Stimulated activated CD4-positive, alpha-beta T cell treated with anti-CD3 and anti-CD28 coated beads, Interleukin-1b, Interleukin-23, amount 100 ng/mL, for 1 hour (primary cell): ENCODE measurements at regions not wholly inside any gene's neighbourhood (a gene's known extent, or its start where the extent isn't known, plus 50 kb on each side); places are given as distances from the start of the nearest gene placed in this dataset.
"Not testable (repeated sequence)": the region's sequence is repeated elsewhere in the genome, so short reads cannot be mapped to it uniquely, and the experiment has no call there.

Experiments used
- DNase-seq, 2 donors: peaks; one replicate each; pipeline ENCODE4 v3.0.0-alpha.2; 2020; ENCODE audit warnings: low read depth in 2 of 2

GRCh38 chr16:10272250-10272854 lies 90.1 kb upstream of the GRIN2A start:
- DNase-seq: not testable (repeated sequence)

- DNase-seq: not testable (repeated sequence)
Observed at GRCh38 chr16:10275214-10275996, 93.2 kb upstream of the GRIN2A start.

- no peak for DNase-seq
Observed at GRCh38 chr16:10277597-10277996, 95.4 kb upstream of the GRIN2A start.

GRCh38 chr16:10280262-10281170 lies 98.3 kb upstream of the GRIN2A start:
- DNase-seq: no peak

- no peak for DNase-seq
Observed at GRCh38 chr16:10282367-10282766, 100.1 kb upstream of the GRIN2A start.

- DNase-seq: not testable (repeated sequence)
Observed at GRCh38 chr16:10283246-10283645, 101.0 kb upstream of the GRIN2A start.

- not testable (repeated sequence) for DNase-seq
Observed at GRCh38 chr16:10290467-10291105, 95.3 kb upstream of the ATF7IP2 start.

- not testable (repeated sequence) for DNase-seq
Observed at GRCh38 chr16:10292197-10292596, 93.7 kb upstream of the ATF7IP2 start.

- DNase-seq: not testable (repeated sequence)
Observed at GRCh38 chr16:10292976-10293375, 92.9 kb upstream of the ATF7IP2 start.

GRCh38 chr16:10294153-10294552 lies 91.7 kb upstream of the ATF7IP2 start:
- not testable (repeated sequence) for DNase-seq

- no peak for DNase-seq
Observed at GRCh38 chr16:10296956-10297340, 88.9 kb upstream of the ATF7IP2 start.

GRCh38 chr16:10297341-10298006 lies 88.4 kb upstream of the ATF7IP2 start:
- DNase-seq: no peak

- DNase-seq: no peak
Observed at GRCh38 chr16:10300905-10301304, 85.0 kb upstream of the ATF7IP2 start.

- DNase-seq: not testable (repeated sequence)
Observed at GRCh38 chr16:10301547-10301946, 84.3 kb upstream of the ATF7IP2 start.

- no peak for DNase-seq
Observed at GRCh38 chr16:10305912-10306311, 79.9 kb upstream of the ATF7IP2 start.

- no peak for DNase-seq
Observed at GRCh38 chr16:10308305-10309193, 77.3 kb upstream of the ATF7IP2 start.

GRCh38 chr16:10309271-10309932 lies 76.5 kb upstream of the ATF7IP2 start:
- no peak for DNase-seq

- no peak for DNase-seq
Observed at GRCh38 chr16:10312008-10312407, 73.9 kb upstream of the ATF7IP2 start.
